GM10266 (cell line): ENCODE measurements at regions not wholly inside any gene's neighbourhood (a gene's known extent, or its start where the extent isn't known, plus 50 kb on each side); places are given as distances from the start of the nearest gene placed in this dataset.

ENCODE experiments used
- DNase-seq: peaks from one replicate; pipeline ENCODE4 v3.0.0; 2012; ENCODE audit errors: extremely low spot score
- TF ChIP-seq, protein P1 (sequence below): IDR thresholded peaks from 2 replicates; pipeline ENCODE4 v1.5.1; 2012; ENCODE audit warnings: mild to moderate bottlenecking, low read depth; ENCODE audit not compliant: control insufficient read depth, insufficient read depth; ENCODE audit errors: missing control alignments

DNA sequence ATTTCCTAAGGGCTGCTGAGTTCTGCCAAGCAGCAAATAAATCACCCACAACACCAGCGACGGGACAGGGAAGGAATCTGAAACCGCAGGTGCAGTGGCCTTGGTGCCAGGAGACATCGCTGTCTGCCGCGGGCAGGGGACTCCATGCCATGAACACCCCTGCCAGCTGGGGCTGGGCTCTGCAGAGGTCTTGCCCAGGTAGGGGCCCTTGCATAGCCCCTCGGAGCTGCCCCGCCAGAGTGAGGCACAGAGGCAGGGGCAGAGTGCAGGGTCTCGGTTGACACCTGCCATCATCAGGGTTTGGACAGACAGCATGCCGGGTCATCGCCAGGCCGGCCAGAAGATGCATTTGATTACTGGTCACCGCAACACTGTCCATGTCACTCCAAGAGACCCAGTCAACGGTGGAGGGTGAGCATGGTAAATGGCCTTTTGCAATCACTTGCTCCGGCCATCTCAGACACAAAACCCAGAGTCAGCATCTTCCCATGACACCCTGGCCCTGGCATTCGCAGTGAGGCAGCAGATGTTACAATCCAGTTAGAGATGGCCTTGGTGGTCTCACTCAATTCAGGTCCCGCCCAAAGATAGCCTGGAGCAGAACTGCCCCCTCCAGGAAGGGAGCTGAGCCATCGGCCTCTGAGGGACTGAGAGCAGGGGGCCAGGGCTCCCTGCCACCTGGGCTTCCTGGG is 255.4 kb downstream of the NDUFA10 start:
- no peak for DNase-seq
- TF ChIP-seq, protein P1, sequence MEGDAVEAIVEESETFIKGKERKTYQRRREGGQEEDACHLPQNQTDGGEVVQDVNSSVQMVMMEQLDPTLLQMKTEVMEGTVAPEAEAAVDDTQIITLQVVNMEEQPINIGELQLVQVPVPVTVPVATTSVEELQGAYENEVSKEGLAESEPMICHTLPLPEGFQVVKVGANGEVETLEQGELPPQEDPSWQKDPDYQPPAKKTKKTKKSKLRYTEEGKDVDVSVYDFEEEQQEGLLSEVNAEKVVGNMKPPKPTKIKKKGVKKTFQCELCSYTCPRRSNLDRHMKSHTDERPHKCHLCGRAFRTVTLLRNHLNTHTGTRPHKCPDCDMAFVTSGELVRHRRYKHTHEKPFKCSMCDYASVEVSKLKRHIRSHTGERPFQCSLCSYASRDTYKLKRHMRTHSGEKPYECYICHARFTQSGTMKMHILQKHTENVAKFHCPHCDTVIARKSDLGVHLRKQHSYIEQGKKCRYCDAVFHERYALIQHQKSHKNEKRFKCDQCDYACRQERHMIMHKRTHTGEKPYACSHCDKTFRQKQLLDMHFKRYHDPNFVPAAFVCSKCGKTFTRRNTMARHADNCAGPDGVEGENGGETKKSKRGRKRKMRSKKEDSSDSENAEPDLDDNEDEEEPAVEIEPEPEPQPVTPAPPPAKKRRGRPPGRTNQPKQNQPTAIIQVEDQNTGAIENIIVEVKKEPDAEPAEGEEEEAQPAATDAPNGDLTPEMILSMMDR: no peak

DNA sequence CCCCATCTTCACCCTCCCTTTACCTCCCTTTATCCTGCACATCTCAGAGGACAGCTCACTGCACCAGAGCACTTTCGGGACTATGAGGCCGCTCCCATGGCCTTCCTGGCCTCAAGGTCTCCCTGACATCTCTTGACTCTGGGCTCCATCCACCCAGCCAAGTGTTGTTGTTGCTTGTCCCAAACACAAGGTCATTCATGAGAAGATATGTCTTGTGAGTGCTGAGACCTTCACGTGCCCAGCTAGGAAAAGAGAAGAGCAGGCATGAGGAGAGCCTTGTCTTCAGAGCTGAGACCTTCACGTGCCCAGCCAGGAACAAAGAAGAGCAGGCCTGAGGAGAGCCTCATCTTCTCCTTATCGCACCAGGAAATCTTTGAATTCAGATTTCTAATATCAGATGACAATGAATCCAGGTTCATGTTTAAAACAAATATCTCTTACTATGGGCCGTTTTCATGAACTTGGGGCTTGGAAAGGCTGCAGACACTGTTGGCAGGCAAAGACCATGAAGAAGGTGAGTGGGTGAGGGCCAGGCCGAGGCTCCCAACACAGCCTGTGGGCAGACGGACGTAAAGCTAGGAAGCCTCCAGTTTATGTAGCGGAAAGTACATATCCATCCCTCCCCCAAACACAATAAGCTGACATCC is 256.1 kb downstream of the NDUFA10 start:
- DNase-seq: no peak

DNA sequence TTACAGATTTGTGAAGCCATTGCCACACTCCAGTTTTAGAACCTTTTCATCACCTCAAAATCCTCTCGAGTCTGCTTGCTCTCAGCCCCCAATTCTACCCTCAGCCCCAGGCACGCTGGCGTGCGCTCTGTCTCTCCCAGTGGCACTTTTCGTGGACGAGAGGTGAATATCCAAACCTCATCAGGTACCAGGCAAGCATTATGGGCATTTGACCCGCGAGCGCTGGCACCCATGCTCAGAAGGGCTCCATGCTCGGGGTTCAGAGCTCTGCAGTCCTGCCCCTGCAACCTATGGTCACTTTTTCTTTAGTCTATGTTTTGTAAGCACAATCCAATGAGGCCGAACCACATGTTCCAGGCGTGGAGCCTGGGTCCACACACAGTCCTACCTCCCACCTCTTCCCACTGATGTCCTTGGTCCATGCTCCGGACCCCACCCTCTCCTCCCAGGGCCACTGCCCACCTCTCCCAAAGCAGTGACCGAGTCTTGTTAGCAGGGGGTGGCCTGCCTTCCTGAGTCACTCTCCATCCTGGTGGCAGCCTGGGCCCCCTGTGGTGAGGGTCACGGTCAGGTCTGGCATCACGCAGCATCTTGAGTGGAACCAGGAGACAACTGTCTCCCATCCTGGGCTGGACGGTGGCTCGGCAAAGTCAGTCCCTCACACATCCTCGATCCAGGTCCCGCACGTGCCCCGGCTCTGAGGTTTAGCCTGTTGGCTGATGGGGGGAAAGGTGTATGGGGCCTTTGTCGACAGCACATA is 256.9 kb downstream of the NDUFA10 start:
- TF ChIP-seq, protein P1: no peak
- DNase-seq: no peak

More for the DNA sequence above, 256.1 kb downstream of the NDUFA10 start:
- TF ChIP-seq, protein P1: no peak

DNA sequence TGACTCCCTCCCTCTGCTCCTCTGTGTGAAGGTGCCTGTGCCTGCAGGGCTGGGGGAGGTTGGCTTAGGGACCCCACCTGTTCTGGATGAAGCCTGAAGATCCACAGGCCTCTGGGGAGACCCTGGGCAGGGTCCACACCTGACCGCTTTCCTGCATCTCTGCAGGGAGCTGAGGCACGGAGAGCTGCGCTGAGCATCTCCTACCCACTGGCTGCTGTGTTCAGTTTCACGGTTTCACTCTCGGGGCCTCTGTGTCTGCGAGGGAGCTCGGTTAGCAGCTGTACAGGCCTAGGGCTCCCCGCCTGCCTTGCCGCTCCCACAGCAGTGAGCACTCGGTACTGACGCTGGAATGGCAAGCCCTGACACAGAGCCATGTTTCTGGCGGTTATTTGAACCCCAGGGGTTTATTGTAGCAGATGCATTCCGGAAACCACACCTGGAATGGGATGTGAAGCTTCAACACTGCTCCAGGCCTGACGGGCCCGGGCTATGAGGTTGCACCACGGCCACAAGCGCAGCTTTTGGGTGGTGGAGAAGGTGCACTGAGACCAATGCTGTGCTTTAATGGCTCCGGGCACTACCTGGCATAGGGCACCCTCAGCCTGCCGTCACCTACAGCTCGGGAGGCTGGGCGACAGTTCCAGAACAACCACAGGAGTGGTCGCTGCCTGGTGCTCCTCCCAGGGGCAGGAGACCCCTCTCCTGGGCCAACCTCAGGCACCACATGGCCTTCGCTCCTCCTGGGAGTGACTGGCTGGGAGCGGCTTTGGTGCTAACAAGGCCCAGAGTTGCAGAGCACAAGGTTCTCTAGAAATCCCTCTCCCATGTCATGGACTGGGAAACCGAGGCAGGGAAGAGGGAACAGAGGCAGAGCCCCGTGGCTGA is 257.9 kb downstream of the NDUFA10 start:
- TF ChIP-seq, protein P1: no peak
- no peak for DNase-seq

DNA sequence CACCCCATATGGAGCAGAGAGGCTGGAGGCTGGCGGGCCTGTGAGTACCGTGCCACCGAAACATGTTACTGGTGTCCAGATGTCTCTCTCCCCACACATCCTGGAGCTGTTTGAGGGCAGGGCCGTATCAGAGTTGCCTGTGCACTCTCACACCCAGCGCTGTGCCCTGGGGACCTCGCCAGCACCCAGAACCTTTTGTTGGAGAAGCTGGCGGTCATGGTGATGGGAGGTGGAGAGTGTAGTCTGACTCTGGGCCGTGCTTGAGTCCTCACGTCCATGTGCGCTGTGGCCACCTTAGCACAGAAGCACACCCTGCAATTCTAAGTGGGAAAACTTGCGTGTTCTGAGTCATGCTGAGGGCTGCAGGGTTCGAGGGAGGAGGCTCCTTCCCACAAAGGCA is 259.2 kb downstream of the NDUFA10 start:
- no peak for DNase-seq
- TF ChIP-seq, protein P1: no peak

DNA sequence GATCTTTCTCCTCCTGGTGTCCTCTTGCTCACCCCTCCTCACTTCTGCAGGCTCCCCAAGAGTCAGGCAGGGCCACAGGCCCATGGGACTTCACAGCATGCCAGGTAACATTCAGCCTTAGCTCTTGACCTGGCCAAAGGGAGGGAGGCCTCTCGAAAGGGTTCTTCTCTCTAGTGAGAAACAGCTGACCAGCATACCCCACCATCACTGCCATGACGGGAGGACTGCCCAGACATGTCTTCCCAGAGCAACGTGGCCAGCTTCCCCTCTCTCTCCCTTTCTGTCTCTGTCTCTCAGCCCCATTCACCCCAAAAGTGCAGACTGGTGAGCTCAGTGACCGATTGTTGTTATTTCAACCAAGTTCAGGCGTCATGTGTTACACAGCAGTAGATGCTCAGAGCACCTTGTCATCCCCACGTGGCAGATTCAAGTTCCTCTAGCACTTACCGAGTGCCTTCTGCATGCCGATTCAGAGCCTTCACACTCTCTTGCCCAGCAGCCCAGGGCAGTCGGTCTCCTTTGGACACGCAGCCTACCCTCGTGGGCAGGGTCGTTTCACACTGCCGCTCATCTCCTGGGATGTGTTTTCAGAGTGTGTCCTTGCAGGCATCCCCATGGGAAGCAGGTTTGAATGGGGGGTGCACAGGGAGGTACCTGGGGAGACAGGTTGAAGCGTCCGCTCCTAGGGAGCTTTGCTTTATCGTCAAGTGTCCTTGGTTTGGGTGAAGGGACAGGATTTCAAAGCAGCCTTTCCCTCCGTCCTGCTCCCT is 259.9 kb downstream of the NDUFA10 start:
- DNase-seq: no peak
- TF ChIP-seq, protein P1: no peak
